DOHH2 (cell line): ENCODE measurements at regions not wholly inside any gene's neighbourhood (a gene's known extent, or its start where the extent isn't known, plus 50 kb on each side); places are given as distances from the start of the nearest gene placed in this dataset.

ENCODE experiments used
- H3F3A ChIP-seq: fragments of 200-600 bp; sonication (generic), shearing (Covaris generic); 2 replicates; pipeline ENCODE4 v1.6.0; 2016; ENCODE audit warnings: antibody characterized with exemption, mild to moderate bottlenecking; ENCODE audit not compliant: control insufficient read depth, insufficient read depth
- H3K27ac ChIP-seq: fragments of 200-600 bp; sonication (generic); 2 replicates; pipeline ENCODE4 v1.5.1; 2014; ENCODE audit warnings: low read depth, mild to moderate bottlenecking, low read length, moderate library complexity
- H3K27me3 ChIP-seq: fragments of 200-600 bp; sonication (generic); 2 replicates; pipeline ENCODE4 v1.6.1; 2014; ENCODE audit warnings: mild to moderate bottlenecking, low read length, mixed read lengths; ENCODE audit not compliant: control insufficient read depth
- H3K36me3 ChIP-seq: fragments of 200-600 bp; sonication (generic); 2 replicates; pipeline ENCODE4 v1.6.1; 2014; ENCODE audit warnings: mild to moderate bottlenecking, low read length, moderate library complexity, mixed read lengths; ENCODE audit not compliant: control insufficient read depth
- H3K4me1 ChIP-seq: fragments of 200-600 bp; sonication (generic); 2 replicates; pipeline ENCODE4 v1.6.1; 2014; ENCODE audit warnings: mild to moderate bottlenecking, low read length, mixed read lengths; ENCODE audit not compliant: control insufficient read depth
- H3K4me2 ChIP-seq: fragments of 200-600 bp; sonication (generic); 2 replicates; pipeline ENCODE4 v1.6.0; 2014; ENCODE audit warnings: mild to moderate bottlenecking, low read length, moderate library complexity
- H3K4me3 ChIP-seq: fragments of 200-600 bp; sonication (generic); 2 replicates; pipeline ENCODE4 v1.5.1; 2014; ENCODE audit warnings: mild to moderate bottlenecking, low read length, mixed read lengths
- H3K79me2 ChIP-seq: fragments of 200-600 bp; sonication (generic); 2 replicates; pipeline ENCODE4 v1.6.1; 2014; ENCODE audit warnings: mild to moderate bottlenecking, low read length, mixed read lengths; ENCODE audit not compliant: control insufficient read depth
- H3K9me2 ChIP-seq: fragments of 200-600 bp; sonication (generic); replicated peaks from 2 replicates; pipeline ENCODE4 v1.6.1; 2014; ENCODE audit warnings: mild to moderate bottlenecking, low read length, mixed read lengths; ENCODE audit not compliant: control insufficient read depth
- H3K9me3 ChIP-seq: fragments of 200-600 bp; sonication (generic); 2 replicates; pipeline ENCODE4 v1.6.1; 2014; ENCODE audit warnings: antibody characterized with exemption, low read length, mixed read lengths; ENCODE audit not compliant: control insufficient read depth, insufficient read depth
- H4K20me1 ChIP-seq: fragments of 200-600 bp; sonication (generic); 2 replicates; pipeline ENCODE4 v1.6.0; 2014; ENCODE audit warnings: low read depth, mild to moderate bottlenecking, antibody characterized with exemption, low read length, moderate library complexity; ENCODE audit not compliant: control insufficient read depth, insufficient read depth
- CTCF ChIP-seq: fragments of 200-600 bp; sonication (generic); IDR thresholded peaks from one replicate; pipeline ENCODE4 v1.5.1; 2014; ENCODE audit warnings: antibody characterized with exemption, mild to moderate bottlenecking, low read depth, low read length; ENCODE audit not compliant: poor library complexity, severe bottlenecking
- EZH2phosphoT487 ChIP-seq: fragments of 200-600 bp; sonication (generic); IDR thresholded peaks from 2 replicates; pipeline ENCODE4 v1.6.1; 2017; ENCODE audit warnings: borderline replicate concordance, mild to moderate bottlenecking, antibody characterized with exemption, low read length, moderate library complexity, mixed read lengths

GRCh38 chr2:177108890-177109289, 103.7 kb upstream of the HNRNPA3 start:
- H3K4me1 ChIP-seq = no peaks in the 10 kb centered on the region
- TF ChIP-seq EZH2phosphoT487 (no peak), CTCF (no peak)
- H3K9me2 ChIP-seq = no peaks in the 10 kb centered on the region
- no peaks in the 10 kb centered on the region for H3F3A ChIP-seq
- H3K4me2 ChIP-seq = no peak overlapping the region
- H4K20me1 ChIP-seq = no peaks in the 10 kb centered on the region
- no peak overlapping the region for H3K27ac ChIP-seq
- H3K9me3 ChIP-seq = no peaks in the 10 kb centered on the region
- peaks cover 5% of the 10 kb centered on the region; the same call in 1 of the 2 replicates for H3K27me3 ChIP-seq
- no peaks in the 10 kb centered on the region for H3K79me2 ChIP-seq
- H3K4me3 ChIP-seq = no peak overlapping the region
- H3K36me3 ChIP-seq = no peaks in the 10 kb centered on the region

DNA sequence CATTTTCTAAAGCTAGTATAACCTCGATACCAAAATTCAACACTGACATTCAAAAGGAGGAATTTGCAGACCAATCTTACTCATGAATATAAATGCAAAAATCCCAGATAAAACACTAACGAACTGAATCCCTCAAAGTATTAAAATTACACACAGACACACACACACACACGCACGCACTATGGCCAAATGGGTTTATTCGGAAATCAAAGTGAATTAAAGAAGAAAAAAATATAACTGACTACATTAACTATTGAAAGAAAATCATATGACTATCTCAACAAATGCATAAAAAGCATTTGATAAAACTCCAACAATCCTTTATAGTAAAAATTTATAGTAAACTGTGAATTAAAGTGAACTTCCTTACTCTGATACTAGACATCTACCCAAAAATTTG, 97.9 kb upstream of the HNRNPA3 start:
- Histone ChIP-seq H3K4me1 (no peaks in the 10 kb centered on the region), H3F3A (no peaks in the 10 kb centered on the region), H3K36me3 (no peaks in the 10 kb centered on the region), H3K9me3 (no peaks in the 10 kb centered on the region), H3K4me3 (no peak overlapping the region), H3K79me2 (no peaks in the 10 kb centered on the region), H3K9me2 (no peaks in the 10 kb centered on the region), H3K27me3 (peaks cover 3% of the 10 kb centered on the region; the same call in 1 of the 2 replicates), H4K20me1 (no peaks in the 10 kb centered on the region), H3K4me2 (no peak overlapping the region), H3K27ac (no peak overlapping the region)
- no peak for TF ChIP-seq CTCF
- no peak for TF ChIP-seq EZH2phosphoT487

DNA sequence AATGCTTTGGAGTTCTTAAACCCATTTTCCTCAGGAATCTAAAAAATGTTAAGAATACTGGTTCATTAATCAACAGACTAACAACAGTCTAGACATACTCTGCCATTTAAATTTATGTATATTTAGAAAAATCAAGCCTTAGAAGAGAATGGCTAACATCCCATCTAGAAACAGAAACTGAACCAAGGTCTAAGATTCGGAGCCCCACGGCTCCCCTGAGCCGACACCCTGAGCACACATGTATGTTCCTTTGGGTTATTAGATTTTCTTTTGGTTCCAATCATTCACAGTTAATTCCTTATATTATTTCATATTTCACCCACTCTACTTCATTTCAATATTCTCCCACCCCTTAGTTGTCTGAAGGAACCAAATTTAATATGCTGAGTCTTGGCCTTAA, 94.8 kb upstream of the HNRNPA3 start:
- Histone ChIP-seq H4K20me1 (no peaks in the 10 kb centered on the region), H3K4me1 (no peaks in the 10 kb centered on the region), H3K27ac (no peak overlapping the region), H3K9me2 (no peaks in the 10 kb centered on the region), H3K4me3 (no peak overlapping the region), H3K36me3 (no peaks in the 10 kb centered on the region), H3K27me3 (no peaks in the 10 kb centered on the region), H3F3A (no peaks in the 10 kb centered on the region), H3K9me3 (no peaks in the 10 kb centered on the region), H3K4me2 (no peak overlapping the region), H3K79me2 (no peaks in the 10 kb centered on the region)
- no peak for TF ChIP-seq CTCF
- no peak for TF ChIP-seq EZH2phosphoT487

- no peaks in the 10 kb centered on the region for H3K36me3 ChIP-seq
- H3K4me2 ChIP-seq = no peak overlapping the region
- H3K27ac ChIP-seq = no peak overlapping the region
- H3K79me2 ChIP-seq = no peaks in the 10 kb centered on the region
- H3F3A ChIP-seq = no peaks in the 10 kb centered on the region
- no peaks in the 10 kb centered on the region for H3K9me3 ChIP-seq
- H3K4me3 ChIP-seq = no peak overlapping the region
- H3K9me2 ChIP-seq = no peaks in the 10 kb centered on the region
- no peaks in the 10 kb centered on the region for H4K20me1 ChIP-seq
- no peak for TF ChIP-seq EZH2phosphoT487
- TF ChIP-seq CTCF = no peak
- peaks cover 3% of the 10 kb centered on the region; the same call in 1 of the 2 replicates for H3K27me3 ChIP-seq
- no peaks in the 10 kb centered on the region for H3K4me1 ChIP-seq
Measured at GRCh38 chr2:177118636-177119035, 94.0 kb upstream of the HNRNPA3 start.
